OCI-LY1 (cell line): ENCODE measurements at regions not wholly inside any gene's neighbourhood (a gene's known extent, or its start where the extent isn't known, plus 50 kb on each side); places are given as distances from the start of the nearest gene placed in this dataset.

Experiments
- H2AFZ ChIP-seq: fragments of 200-600 bp; sonication (generic), shearing (Covaris generic); 2 replicates; pipeline ENCODE4 v1.6.0; 2014; ENCODE audit warnings: antibody characterized with exemption, mild to moderate bottlenecking, low read length
- H3F3A ChIP-seq: fragments of 200-600 bp; sonication (generic), shearing (Covaris generic); 2 replicates; pipeline ENCODE4 v1.6.0; 2014; ENCODE audit warnings: mild to moderate bottlenecking, antibody characterized with exemption, low read length, moderate library complexity; ENCODE audit not compliant: insufficient read depth
- H3K27ac ChIP-seq: fragments of 200-600 bp; sonication (generic); 2 replicates; pipeline ENCODE4 v1.5.1; 2014; ENCODE audit warnings: low read length, mixed run types, mild to moderate bottlenecking, low read depth; ENCODE audit not compliant: poor library complexity, severe bottlenecking
- H3K27me3 ChIP-seq: fragments of 200-600 bp; sonication (generic); 2 replicates; pipeline ENCODE4 v1.6.0; 2014; ENCODE audit warnings: antibody characterized with exemption, mild to moderate bottlenecking, low read length, moderate library complexity; ENCODE audit not compliant: insufficient read depth
- H3K36me3 ChIP-seq: fragments of 200-600 bp; sonication (generic); 2 replicates; pipeline ENCODE4 v1.6.1; 2014; ENCODE audit warnings: mild to moderate bottlenecking, antibody characterized with exemption, low read length, moderate library complexity, mixed read lengths; ENCODE audit not compliant: insufficient read depth
- H3K4me1 ChIP-seq: fragments of 200-600 bp; sonication (generic); 2 replicates; pipeline ENCODE4 v1.5.1; 2014; ENCODE audit warnings: mild to moderate bottlenecking, low read length, moderate library complexity; ENCODE audit not compliant: insufficient read depth, severe bottlenecking
- H3K4me2 ChIP-seq: fragments of 200-600 bp; sonication (generic), shearing (Covaris generic); 2 replicates; pipeline ENCODE4 v1.6.1; 2014; ENCODE audit warnings: low read length
- H3K4me3 ChIP-seq: fragments of 200-600 bp; sonication (generic); 2 replicates; pipeline ENCODE4 v1.5.1; 2014; ENCODE audit warnings: low read length, low read depth, mild to moderate bottlenecking, mixed read lengths; ENCODE audit not compliant: poor library complexity, severe bottlenecking
- H3K79me2 ChIP-seq: fragments of 200-600 bp; shearing (Covaris generic); 2 replicates; pipeline ENCODE4 v1.6.1; 2016; ENCODE audit warnings: mixed run types, low read length, mixed read lengths; ENCODE audit not compliant: insufficient read depth
- H3K9ac ChIP-seq: fragments of 200-600 bp; sonication (generic), shearing (Covaris generic); 2 replicates; pipeline ENCODE4 v1.6.1; 2014; ENCODE audit warnings: mild to moderate bottlenecking, low read length, mixed read lengths
- H3K9me2 ChIP-seq: fragments of 200-600 bp; sonication (generic), shearing (Covaris generic); 2 replicates; pipeline ENCODE4 v1.6.1; 2014; ENCODE audit warnings: low read depth, mild to moderate bottlenecking, low read length, mixed read lengths
- H3K9me3 ChIP-seq: fragments of 200-600 bp; shearing (Covaris generic); 2 replicates; pipeline ENCODE4 v1.6.1; 2014; ENCODE audit warnings: low read length, mixed read lengths
- H4K20me1 ChIP-seq: fragments of 200-600 bp; sonication (generic), shearing (Covaris generic); 2 replicates; pipeline ENCODE4 v1.6.0; 2016; ENCODE audit warnings: mild to moderate bottlenecking, low read length; ENCODE audit not compliant: insufficient read depth
- CTCF ChIP-seq: fragments of 200-600 bp; sonication (generic), shearing (Covaris generic); IDR thresholded peaks from 2 replicates; pipeline ENCODE4 v1.5.1; 2017; ENCODE audit warnings: mild to moderate bottlenecking, antibody characterized with exemption, low read length, moderate library complexity, mixed read lengths
- EZH2 ChIP-seq: fragments of 200-600 bp; sonication (generic), shearing (Covaris generic); IDR thresholded peaks from 2 replicates; pipeline ENCODE4 v1.8.0; 2017; ENCODE audit warnings: borderline replicate concordance, mixed run types, mild to moderate bottlenecking, antibody characterized with exemption, low read length, moderate library complexity, mixed read lengths

- H3K9me2 ChIP-seq: no peaks in the 10 kb centered on the region
- no peaks in the 10 kb centered on the region for H4K20me1 ChIP-seq
- H3K27ac ChIP-seq: no peak overlapping the region
- H3K9me3 ChIP-seq: no peaks in the 10 kb centered on the region
- H3K9ac ChIP-seq: no peak overlapping the region
- H3K4me3 ChIP-seq: no peak overlapping the region
- H3K36me3 ChIP-seq: no peaks in the 10 kb centered on the region
- no peaks in the 10 kb centered on the region for H3K79me2 ChIP-seq
- no peak overlapping the region for H2AFZ ChIP-seq
- no peaks in the 10 kb centered on the region for H3K27me3 ChIP-seq
- no peak for TF ChIP-seq EZH2
- TF ChIP-seq CTCF: no peak
- H3F3A ChIP-seq: no peaks in the 10 kb centered on the region
- no peak overlapping the region for H3K4me2 ChIP-seq
- no peaks in the 10 kb centered on the region for H3K4me1 ChIP-seq
Measured at GRCh38 chr4:18556402-18556801, 534.8 kb upstream of the LCORL start.

GRCh38 chr4:18540349-18540748 is 518.8 kb upstream of the LCORL start:
- Histone ChIP-seq H3K9ac (no peak overlapping the region), H3K36me3 (no peaks in the 10 kb centered on the region), H3K79me2 (no peaks in the 10 kb centered on the region), H3K4me1 (no peaks in the 10 kb centered on the region), H3K4me2 (no peak overlapping the region), H3K27ac (no peak overlapping the region), H3K4me3 (no peak overlapping the region), H4K20me1 (no peaks in the 10 kb centered on the region), H3F3A (no peaks in the 10 kb centered on the region), H3K27me3 (no peaks in the 10 kb centered on the region), H3K9me2 (no peaks in the 10 kb centered on the region), H2AFZ (no peak overlapping the region), H3K9me3 (no peaks in the 10 kb centered on the region)
- TF ChIP-seq EZH2 (no peak), CTCF (no peak)

GRCh38 chr4:18538121-18538520 is 516.6 kb upstream of the LCORL start:
- H3F3A ChIP-seq: no peaks in the 10 kb centered on the region
- no peaks in the 10 kb centered on the region for H3K36me3 ChIP-seq
- H3K9ac ChIP-seq: no peak overlapping the region
- no peaks in the 10 kb centered on the region for H3K9me2 ChIP-seq
- no peak overlapping the region for H2AFZ ChIP-seq
- no peaks in the 10 kb centered on the region for H3K79me2 ChIP-seq
- no peaks in the 10 kb centered on the region for H3K4me1 ChIP-seq
- TF ChIP-seq EZH2 (no peak), CTCF (no peak)
- H3K4me3 ChIP-seq: no peak overlapping the region
- H3K27me3 ChIP-seq: no peaks in the 10 kb centered on the region
- no peaks in the 10 kb centered on the region for H3K9me3 ChIP-seq
- no peaks in the 10 kb centered on the region for H4K20me1 ChIP-seq
- H3K27ac ChIP-seq: no peak overlapping the region
- no peak overlapping the region for H3K4me2 ChIP-seq
